Stomach (tissue), 4 donors: ENCODE measurements at regions not wholly inside any gene's neighbourhood (a gene's known extent, or its start where the extent isn't known, plus 50 kb on each side); places are given as distances from the start of the nearest gene placed in this dataset.

Experiments used
- CTCF ChIP-seq, 7 experiments: fragments of 450-650 bp in 4 of 7; fragments of 200-600 bp in 3 of 7; sonication (generic) in 3 of 7; IDR thresholded peaks; one replicate each; pipeline ENCODE4 v1.5.1; 2016 to 2019; ENCODE audit warnings: antibody characterized with exemption in 7 of 7, control low read depth in 2 of 7, mild to moderate bottlenecking in 1 of 7
- EP300 ChIP-seq: sonication (generic); formaldehyde crosslinking; IDR thresholded peaks from one replicate; pipeline ENCODE4 v1.6.1; 2017; ENCODE audit warnings: antibody characterized with exemption
- POLR2AphosphoS5 ChIP-seq, 3 donors: sonication (generic); formaldehyde crosslinking; IDR thresholded peaks; one replicate each; pipeline ENCODE4 v1.6.1; 2016; ENCODE audit warnings: antibody characterized with exemption in 3 of 3

DNA sequence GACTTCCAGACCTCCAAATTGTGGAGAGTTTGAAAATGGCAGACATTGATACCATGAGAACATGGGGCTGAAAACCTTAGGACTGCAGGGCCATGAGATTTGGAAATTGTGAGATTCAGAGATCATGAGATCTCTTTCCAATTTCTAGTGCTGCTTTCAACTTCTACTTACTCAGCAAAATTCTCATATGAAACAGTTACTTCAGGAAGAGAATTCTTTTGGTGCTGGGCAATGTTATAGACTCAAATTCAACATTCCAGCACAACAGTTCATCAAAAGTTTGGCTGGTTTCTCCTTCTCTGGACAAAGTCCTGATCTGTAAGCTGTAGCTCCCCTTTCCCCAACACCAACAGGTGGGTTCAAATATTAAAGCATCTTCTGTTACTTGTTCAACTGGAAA, 506.9 kb upstream of the NECTIN3 start:
- TF ChIP-seq CTCF (IDR thresholded peaks at IDR 0.05) = no peak
- no peak for TF ChIP-seq POLR2AphosphoS5 (IDR thresholded peaks at IDR 0.05)
- no peak for TF ChIP-seq EP300
